ENCODE measurements at regions not wholly inside any gene's neighbourhood (a gene's known extent, or its start where the extent isn't known, plus 50 kb on each side); places are given as distances from the start of the nearest gene placed in this dataset.

GRCh38 chr18:72075040-72075439, 469.1 kb downstream of the CBLN2 start:
- DNase-seq (ENCODE audit: low spot score) = no peak

- DNase-seq (ENCODE audit: low spot score) = no peak
Observed at GRCh38 chr18:72063001-72063400, 481.1 kb downstream of the CBLN2 start.

- DNase-seq (ENCODE audit: low spot score) = no peak
Observed at GRCh38 chr18:72058851-72059250, 485.3 kb downstream of the CBLN2 start.

GRCh38 chr18:72056171-72056570, 488.0 kb downstream of the CBLN2 start:
- DNase-seq (ENCODE audit: low spot score) = no peak

- no peak for DNase-seq (ENCODE audit: low spot score)
Observed at GRCh38 chr18:72041313-72042032, 502.7 kb downstream of the CBLN2 start.

GRCh38 chr18:72013427-72013850, 530.7 kb downstream of the CBLN2 start:
- DNase-seq (ENCODE audit: low spot score) = no peak

GRCh38 chr18:71998547-71999097, 545.5 kb downstream of the CBLN2 start:
- no peak for DNase-seq (ENCODE audit: low spot score)

GRCh38 chr18:71995904-71996465, 548.2 kb downstream of the CBLN2 start:
- DNase-seq (ENCODE audit: low spot score) = no peak

- DNase-seq (ENCODE audit: low spot score) = no peak
Observed at GRCh38 chr18:71994273-71994672, 549.9 kb downstream of the CBLN2 start.

GRCh38 chr18:71989616-71990015, 554.5 kb downstream of the CBLN2 start:
- DNase-seq (ENCODE audit: low spot score) = no peak

- DNase-seq (ENCODE audit: low spot score) = no peak
Observed at GRCh38 chr18:71986351-71987050, 557.6 kb downstream of the CBLN2 start.

- DNase-seq (ENCODE audit: low spot score) = no peak
Observed at GRCh38 chr18:71976744-71977143, 567.4 kb downstream of the CBLN2 start.

GRCh38 chr18:71966791-71967190, 577.4 kb downstream of the CBLN2 start:
- no peak for DNase-seq (ENCODE audit: low spot score)

- no peak for DNase-seq (ENCODE audit: low spot score)
Observed at GRCh38 chr18:71958605-71959004, 585.5 kb downstream of the CBLN2 start.

GRCh38 chr18:71951001-71951400, 593.1 kb downstream of the CBLN2 start:
- no peak for DNase-seq (ENCODE audit: low spot score)

- no peak for DNase-seq (ENCODE audit: low spot score)
Observed at GRCh38 chr18:71942433-71942832, 601.7 kb downstream of the CBLN2 start.

GRCh38 chr18:71939483-71939882, 604.7 kb downstream of the CBLN2 start:
- DNase-seq (ENCODE audit: low spot score) = no peak

- no peak for DNase-seq (ENCODE audit: low spot score)
Observed at GRCh38 chr18:71936744-71937143, 607.4 kb downstream of the CBLN2 start.

- no peak for DNase-seq (ENCODE audit: low spot score)
Observed at GRCh38 chr18:71919211-71919610, 624.9 kb downstream of the CBLN2 start.

- DNase-seq (ENCODE audit: low spot score) = no peak
Observed at GRCh38 chr18:71913641-71914040, 630.5 kb downstream of the CBLN2 start.

GRCh38 chr18:71902482-71902881, 641.7 kb downstream of the CBLN2 start:
- DNase-seq (ENCODE audit: low spot score) = no peak

- no peak for DNase-seq (ENCODE audit: low spot score)
Observed at GRCh38 chr18:71899707-71900472, 644.3 kb downstream of the CBLN2 start.

Data from germinal center (tissue), 1 donor.